Stomach (tissue), 4 donors: ENCODE measurements at regions not wholly inside any gene's neighbourhood (a gene's known extent, or its start where the extent isn't known, plus 50 kb on each side); places are given as distances from the start of the nearest gene placed in this dataset.

Experiments used
- POLR2AphosphoS5 ChIP-seq, 3 donors: sonication (generic); formaldehyde crosslinking; IDR thresholded peaks; one replicate each; pipeline ENCODE4 v1.6.1; 2016; ENCODE audit warnings: antibody characterized with exemption in 3 of 3
- TF ChIP-seq, protein P1 (sequence below), 7 experiments: fragments of 450-650 bp in 4 of 7; fragments of 200-600 bp in 3 of 7; sonication (generic) in 3 of 7; IDR thresholded peaks; one replicate each; pipeline ENCODE4 v1.5.1; 2016 to 2019; ENCODE audit warnings: antibody characterized with exemption in 7 of 7, control low read depth in 2 of 7, mild to moderate bottlenecking in 1 of 7

DNA sequence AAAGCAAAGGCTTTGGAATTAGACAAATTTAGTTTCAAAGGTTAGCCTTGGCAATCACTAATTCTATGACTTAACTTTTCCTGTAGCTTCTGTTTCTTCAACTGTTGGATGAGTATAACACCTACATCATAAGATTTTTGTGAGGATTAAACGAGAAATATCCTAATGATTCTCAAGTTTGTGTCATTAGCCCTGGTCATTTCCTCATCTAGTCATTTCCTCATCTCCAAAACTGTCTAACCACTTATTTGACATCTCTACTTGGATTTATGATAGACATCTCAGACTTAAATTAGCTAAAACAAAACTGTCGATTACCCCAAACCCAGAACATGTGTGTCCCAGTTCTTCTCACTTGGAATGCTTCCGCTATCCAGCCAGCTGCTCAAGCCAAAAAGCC lies 80.2 kb upstream of the CHODL start:
- TF ChIP-seq POLR2AphosphoS5 (IDR thresholded peaks at IDR 0.05): no peak
- TF ChIP-seq, protein P1, sequence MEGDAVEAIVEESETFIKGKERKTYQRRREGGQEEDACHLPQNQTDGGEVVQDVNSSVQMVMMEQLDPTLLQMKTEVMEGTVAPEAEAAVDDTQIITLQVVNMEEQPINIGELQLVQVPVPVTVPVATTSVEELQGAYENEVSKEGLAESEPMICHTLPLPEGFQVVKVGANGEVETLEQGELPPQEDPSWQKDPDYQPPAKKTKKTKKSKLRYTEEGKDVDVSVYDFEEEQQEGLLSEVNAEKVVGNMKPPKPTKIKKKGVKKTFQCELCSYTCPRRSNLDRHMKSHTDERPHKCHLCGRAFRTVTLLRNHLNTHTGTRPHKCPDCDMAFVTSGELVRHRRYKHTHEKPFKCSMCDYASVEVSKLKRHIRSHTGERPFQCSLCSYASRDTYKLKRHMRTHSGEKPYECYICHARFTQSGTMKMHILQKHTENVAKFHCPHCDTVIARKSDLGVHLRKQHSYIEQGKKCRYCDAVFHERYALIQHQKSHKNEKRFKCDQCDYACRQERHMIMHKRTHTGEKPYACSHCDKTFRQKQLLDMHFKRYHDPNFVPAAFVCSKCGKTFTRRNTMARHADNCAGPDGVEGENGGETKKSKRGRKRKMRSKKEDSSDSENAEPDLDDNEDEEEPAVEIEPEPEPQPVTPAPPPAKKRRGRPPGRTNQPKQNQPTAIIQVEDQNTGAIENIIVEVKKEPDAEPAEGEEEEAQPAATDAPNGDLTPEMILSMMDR (IDR thresholded peaks at IDR 0.05): no peak
